ENCODE measurements at regions not wholly inside any gene's neighbourhood (a gene's known extent, or its start where the extent isn't known, plus 50 kb on each side); places are given as distances from the start of the nearest gene placed in this dataset.

DNA sequence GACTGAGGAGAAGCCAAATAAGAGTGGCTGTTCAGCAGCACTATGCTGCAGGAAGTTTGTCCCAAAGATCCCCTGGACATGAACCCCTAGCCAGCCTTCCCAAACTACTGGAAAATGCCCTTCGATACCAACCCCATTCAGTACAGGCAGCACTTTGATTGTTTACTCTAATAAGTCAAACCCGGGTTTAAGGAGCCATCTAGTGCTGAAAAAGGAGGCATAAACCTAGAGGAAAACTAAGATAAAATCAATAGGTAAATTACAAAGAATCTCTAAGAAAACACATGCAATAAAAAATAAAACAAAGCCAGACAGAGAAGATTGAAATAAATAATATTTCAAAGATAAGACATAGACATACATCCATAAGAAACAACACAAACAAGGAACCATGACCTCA, 771.6 kb downstream of the RPS29 start:
- no peak for TF ChIP-seq POLR2A (IDR thresholded peaks at IDR 0.05)
- TF ChIP-seq, protein P1, sequence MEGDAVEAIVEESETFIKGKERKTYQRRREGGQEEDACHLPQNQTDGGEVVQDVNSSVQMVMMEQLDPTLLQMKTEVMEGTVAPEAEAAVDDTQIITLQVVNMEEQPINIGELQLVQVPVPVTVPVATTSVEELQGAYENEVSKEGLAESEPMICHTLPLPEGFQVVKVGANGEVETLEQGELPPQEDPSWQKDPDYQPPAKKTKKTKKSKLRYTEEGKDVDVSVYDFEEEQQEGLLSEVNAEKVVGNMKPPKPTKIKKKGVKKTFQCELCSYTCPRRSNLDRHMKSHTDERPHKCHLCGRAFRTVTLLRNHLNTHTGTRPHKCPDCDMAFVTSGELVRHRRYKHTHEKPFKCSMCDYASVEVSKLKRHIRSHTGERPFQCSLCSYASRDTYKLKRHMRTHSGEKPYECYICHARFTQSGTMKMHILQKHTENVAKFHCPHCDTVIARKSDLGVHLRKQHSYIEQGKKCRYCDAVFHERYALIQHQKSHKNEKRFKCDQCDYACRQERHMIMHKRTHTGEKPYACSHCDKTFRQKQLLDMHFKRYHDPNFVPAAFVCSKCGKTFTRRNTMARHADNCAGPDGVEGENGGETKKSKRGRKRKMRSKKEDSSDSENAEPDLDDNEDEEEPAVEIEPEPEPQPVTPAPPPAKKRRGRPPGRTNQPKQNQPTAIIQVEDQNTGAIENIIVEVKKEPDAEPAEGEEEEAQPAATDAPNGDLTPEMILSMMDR (IDR thresholded peaks at IDR 0.05), result no peak
